ENCODE measurements at regions not wholly inside any gene's neighbourhood (a gene's known extent, or its start where the extent isn't known, plus 50 kb on each side); places are given as distances from the start of the nearest gene placed in this dataset.
A peak's percentile ranks its signal among the peaks of the same experiment; 100 is the strongest.

DNA sequence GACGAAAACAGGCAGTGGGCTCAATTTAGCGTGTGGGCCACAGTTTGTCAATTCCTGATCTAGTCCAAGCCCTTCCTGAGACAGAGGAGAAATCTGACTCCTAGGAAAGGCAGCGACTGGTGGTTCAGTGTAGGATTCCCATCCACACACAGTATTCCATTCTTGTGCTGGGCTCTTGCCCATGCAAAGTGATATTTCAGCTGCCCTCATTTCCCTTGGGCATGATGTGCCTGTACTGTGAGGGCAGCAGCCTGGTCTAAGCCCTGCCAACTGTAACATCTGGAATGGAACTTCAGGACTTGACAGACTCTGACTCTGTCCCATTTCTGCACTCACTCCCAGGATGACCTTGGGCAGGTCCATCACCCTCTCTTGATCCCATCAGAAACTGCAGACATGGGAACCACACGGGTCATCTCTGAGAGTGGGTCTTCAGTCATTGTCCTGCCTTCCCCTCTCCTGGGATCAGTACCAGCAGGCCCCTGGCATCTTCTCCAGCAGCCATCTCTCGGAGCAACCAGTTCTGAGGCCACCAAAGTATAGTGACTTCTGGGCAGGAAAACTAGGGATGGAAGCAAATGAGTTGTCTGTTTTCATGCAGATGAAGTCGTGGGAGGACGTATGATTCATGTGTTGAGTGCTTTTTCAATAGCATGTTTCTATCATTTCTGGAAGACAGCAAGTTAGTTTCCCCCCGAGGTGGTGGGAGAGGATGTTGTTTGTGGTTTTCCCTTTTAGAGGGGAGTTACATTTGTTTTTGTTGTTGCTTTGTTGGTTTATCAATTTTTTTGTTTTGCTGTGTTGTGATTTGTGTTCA, 54.2 kb upstream of the BCL2L14 start:
- no peak overlapping the region for H3K4me3 ChIP-seq (ENCODE audit: low read depth, low read length)
- ChIA-PET POLR2A (no interaction called here), CTCF (no interaction called here)
- no peaks in the 10 kb centered on the region for H3K27me3 ChIP-seq (ENCODE audit: control insufficient read depth, insufficient read depth, low read length)
- no peak overlapping the region for H3K27ac ChIP-seq (ENCODE audit: low read depth, low read length)
- H3K9me3 ChIP-seq (ENCODE audit: control insufficient read depth, insufficient read depth, low read length) = no peaks in the 10 kb centered on the region
- TF ChIP-seq, protein P1, sequence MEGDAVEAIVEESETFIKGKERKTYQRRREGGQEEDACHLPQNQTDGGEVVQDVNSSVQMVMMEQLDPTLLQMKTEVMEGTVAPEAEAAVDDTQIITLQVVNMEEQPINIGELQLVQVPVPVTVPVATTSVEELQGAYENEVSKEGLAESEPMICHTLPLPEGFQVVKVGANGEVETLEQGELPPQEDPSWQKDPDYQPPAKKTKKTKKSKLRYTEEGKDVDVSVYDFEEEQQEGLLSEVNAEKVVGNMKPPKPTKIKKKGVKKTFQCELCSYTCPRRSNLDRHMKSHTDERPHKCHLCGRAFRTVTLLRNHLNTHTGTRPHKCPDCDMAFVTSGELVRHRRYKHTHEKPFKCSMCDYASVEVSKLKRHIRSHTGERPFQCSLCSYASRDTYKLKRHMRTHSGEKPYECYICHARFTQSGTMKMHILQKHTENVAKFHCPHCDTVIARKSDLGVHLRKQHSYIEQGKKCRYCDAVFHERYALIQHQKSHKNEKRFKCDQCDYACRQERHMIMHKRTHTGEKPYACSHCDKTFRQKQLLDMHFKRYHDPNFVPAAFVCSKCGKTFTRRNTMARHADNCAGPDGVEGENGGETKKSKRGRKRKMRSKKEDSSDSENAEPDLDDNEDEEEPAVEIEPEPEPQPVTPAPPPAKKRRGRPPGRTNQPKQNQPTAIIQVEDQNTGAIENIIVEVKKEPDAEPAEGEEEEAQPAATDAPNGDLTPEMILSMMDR (IDR thresholded peaks at IDR 0.05; ENCODE audit: low read depth, low read length) = no peak
- no peak for DNase-seq (ENCODE audit: low read depth, low spot score)

DNA sequence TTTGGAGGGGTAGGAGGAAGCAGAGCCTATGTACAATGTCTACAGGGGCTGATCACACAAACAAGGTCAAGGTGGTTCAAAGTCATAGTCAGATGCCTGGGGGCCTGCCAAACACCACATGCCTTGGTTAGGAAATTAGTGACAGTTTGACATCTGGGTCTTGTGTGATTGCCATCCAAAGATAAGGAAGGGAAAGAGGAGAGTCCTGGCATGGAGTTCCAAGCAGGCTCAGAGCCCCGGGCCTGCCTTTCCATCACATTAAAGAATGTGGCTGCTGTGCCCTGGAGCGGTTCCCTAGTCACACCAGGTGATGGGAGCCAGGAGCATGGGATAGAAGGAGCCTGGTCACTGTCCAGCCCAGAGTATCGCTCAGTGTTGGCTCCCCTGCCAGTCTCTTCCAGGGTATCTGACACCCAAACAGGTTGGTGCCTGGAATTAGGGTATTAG, 53.6 kb upstream of the BCL2L14 start:
- H3K27me3 ChIP-seq (ENCODE audit: control insufficient read depth, insufficient read depth, low read length) = no peaks in the 10 kb centered on the region
- no peaks in the 10 kb centered on the region for H3K9me3 ChIP-seq (ENCODE audit: control insufficient read depth, insufficient read depth, low read length)
- no peak for DNase-seq (ENCODE audit: low read depth, low spot score)
- no peak overlapping the region for H3K27ac ChIP-seq (ENCODE audit: low read depth, low read length)
- TF ChIP-seq, protein P1 (IDR thresholded peaks at IDR 0.05; ENCODE audit: low read depth, low read length) = no peak
- POLR2A ChIA-PET = no interaction called here
- H3K4me3 ChIP-seq (ENCODE audit: low read depth, low read length) = no peak overlapping the region
- CTCF ChIA-PET = no interaction called here

DNA sequence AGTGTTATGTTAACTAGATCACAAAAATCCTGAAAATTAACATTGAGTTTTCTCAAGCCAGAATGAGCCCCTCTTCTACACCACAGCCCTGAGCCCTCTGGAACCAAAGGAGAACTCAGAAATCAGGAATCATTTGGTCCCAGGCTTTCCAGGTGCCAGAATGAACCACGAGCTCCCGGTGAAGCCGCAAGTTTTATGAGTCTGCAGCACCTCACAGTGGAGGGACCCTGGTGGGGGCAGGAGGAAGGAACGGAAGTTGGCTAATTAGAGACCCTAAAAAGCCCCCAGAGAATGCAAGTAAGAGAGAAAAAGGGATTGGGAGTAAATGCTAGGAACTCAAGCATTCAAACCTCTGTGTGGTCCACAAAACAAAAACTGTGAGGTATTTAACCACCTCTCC, 52.9 kb upstream of the BCL2L14 start:
- no peak overlapping the region for H3K27ac ChIP-seq (ENCODE audit: low read depth, low read length)
- H3K9me3 ChIP-seq (ENCODE audit: control insufficient read depth, insufficient read depth, low read length) = no peaks in the 10 kb centered on the region
- peaks cover 4% of the 10 kb centered on the region for H3K27me3 ChIP-seq (ENCODE audit: control insufficient read depth, insufficient read depth, low read length)
- no peak overlapping the region for H3K4me3 ChIP-seq (ENCODE audit: low read depth, low read length)
- no peak for DNase-seq (ENCODE audit: low read depth, low spot score)
- TF ChIP-seq, protein P1 (IDR thresholded peaks at IDR 0.05; ENCODE audit: low read depth, low read length) = 0 out of 2 replicates have a peak, but pooled peaks have one; percentile 17
- CTCF ChIA-PET = no interaction called here
- POLR2A ChIA-PET = no interaction called here

DNA sequence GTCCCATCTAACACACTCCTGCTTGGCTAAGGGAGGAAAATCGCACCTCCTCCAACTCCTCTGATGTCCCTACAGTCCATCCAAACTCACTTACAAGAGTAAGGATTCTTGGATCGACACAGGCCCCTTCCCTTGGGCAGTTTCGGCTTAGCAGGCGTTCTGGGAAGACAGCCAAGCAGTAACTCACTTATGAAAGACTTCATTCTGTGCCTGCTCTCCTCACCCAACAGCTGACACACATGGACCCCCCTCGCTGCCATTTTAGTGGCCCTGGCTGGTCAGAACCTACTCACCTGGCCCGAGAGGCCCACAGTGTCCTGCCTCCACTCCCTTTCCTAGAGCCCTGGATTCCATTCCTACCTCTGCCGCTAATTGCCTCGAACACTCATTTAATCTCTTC, 52.3 kb upstream of the BCL2L14 start:
- no peaks in the 10 kb centered on the region for H3K9me3 ChIP-seq (ENCODE audit: control insufficient read depth, insufficient read depth, low read length)
- DNase-seq (ENCODE audit: low read depth, low spot score) = no peak
- H3K27me3 ChIP-seq (ENCODE audit: control insufficient read depth, insufficient read depth, low read length) = peaks cover 10% of the 10 kb centered on the region
- TF ChIP-seq, protein P1 (IDR thresholded peaks at IDR 0.05; ENCODE audit: low read depth, low read length) = no peak
- ChIA-PET CTCF (no interaction called here), POLR2A (no interaction called here)
- H3K4me3 ChIP-seq (ENCODE audit: low read depth, low read length) = no peak overlapping the region
- H3K27ac ChIP-seq (ENCODE audit: low read depth, low read length) = no peak overlapping the region

DNA sequence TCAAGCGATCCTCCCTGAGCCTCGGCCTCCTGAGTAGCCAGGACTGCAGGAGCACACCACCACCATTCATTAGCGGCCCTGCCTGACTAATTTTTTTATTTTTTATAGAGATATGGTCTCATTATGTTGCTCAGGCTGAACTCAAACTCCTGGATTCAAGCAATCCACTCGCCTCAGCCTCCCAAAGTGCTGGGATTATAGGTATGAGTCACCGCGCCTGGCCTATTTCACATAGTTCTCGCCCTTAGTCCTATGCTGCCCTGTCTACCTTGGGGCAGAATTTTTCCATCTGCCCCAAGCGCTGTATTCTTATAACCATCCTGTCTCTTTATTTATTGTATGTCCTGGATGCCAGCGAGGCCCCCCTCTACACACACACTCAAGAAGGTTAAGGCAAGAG, 50.9 kb upstream of the BCL2L14 start:
- CTCF ChIA-PET = no interaction called here
- Histone ChIP-seq H3K4me3 (ENCODE audit: low read depth, low read length) (no peak overlapping the region), H3K27ac (ENCODE audit: low read depth, low read length) (no peak overlapping the region), H3K27me3 (ENCODE audit: control insufficient read depth, insufficient read depth, low read length) (peaks cover 14% of the 10 kb centered on the region), H3K9me3 (ENCODE audit: control insufficient read depth, insufficient read depth, low read length) (no peaks in the 10 kb centered on the region)
- TF ChIP-seq, protein P1 (IDR thresholded peaks at IDR 0.05; ENCODE audit: low read depth, low read length) = no peak
- POLR2A ChIA-PET = no interaction called here
- no peak for DNase-seq (ENCODE audit: low read depth, low spot score)
